ENCODE measurements at regions not wholly inside any gene's neighbourhood (a gene's known extent, or its start where the extent isn't known, plus 50 kb on each side); places are given as distances from the start of the nearest gene placed in this dataset.
"Not testable (repeated sequence)": the region's sequence is repeated elsewhere in the genome, so short reads cannot be mapped to it uniquely, and the experiment has no call there.

DNA sequence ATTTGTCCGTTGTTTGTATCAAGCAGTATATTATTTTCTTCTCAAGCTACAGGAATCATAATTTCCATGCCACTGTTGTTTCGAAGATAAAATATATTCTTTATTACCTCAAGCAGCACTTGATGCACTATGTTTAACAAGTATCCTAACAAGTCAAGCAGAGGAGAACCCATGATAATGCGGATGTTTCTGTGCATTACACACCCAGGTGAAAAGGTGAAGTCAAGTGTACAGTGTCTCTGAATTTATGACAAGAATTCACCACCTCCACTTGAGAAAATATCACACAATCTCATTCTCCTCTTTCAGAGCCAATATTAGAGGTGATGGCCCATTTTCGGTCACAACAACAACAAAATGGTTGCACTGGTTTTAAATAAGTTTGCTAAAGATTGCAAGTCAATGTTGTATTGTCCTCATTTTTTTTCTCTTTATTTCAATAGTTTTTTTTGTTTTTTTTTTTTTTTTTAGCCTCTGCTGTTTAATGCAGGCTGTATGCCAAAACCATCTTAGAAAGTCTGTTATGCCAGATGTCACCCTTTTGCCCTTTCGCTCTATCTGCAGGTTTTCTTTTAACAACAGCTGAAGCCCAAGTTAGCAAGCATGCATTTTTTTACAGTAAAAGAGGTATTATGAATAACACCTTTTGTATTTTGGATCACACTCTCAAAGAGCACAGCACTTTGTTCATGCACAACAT lies 568.7 kb upstream of the LRRN3 start:
- intact Hi-C loops (cut with micrococcal nuclease), result no loop called here
- Mint-ChIP-seq H3K4me1 (no peaks in the 10 kb centered on the region), H3K27me3 (peaks cover 3% of the 10 kb centered on the region), H3K9me3 (peaks cover 6% of the 10 kb centered on the region), H3K4me3 (no peak overlapping the region), H3K36me3 (ENCODE audit: low read depth) (no peaks in the 10 kb centered on the region), H3K27ac (no peak overlapping the region)
- DNase-seq, result no peak

- Mint-ChIP-seq H3K27me3 (peaks cover 1% of the 10 kb centered on the region), H3K27ac (no peak overlapping the region), H3K9me3 (peaks cover 3% of the 10 kb centered on the region), H3K4me3 (no peak overlapping the region), H3K36me3 (ENCODE audit: low read depth) (no peaks in the 10 kb centered on the region), H3K4me1 (no peaks in the 10 kb centered on the region)
- DNase-seq, result no peak
- intact Hi-C loops (cut with micrococcal nuclease), result no loop called here
Measured at GRCh38 chr7:110522761-110523200, 568.1 kb upstream of the LRRN3 start.

DNA sequence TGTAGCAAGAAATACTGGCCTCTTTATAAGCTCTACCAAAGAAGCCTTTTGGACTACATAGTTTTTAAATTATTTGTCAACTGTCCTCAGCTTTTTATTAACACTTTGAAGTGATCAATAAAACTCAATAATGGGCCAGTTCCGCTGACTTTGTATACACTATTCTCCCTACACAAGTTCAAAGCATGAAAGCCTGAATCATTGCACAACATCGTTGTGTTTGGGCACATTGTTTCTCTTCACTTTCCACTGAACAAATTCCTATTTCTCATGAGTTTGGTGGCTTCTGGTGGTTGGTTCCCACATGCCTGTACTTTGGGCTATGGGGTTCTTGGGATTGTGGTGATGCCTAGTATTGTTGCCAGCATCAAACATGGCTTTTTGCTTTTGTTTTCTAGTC lies 561.8 kb upstream of the LRRN3 start:
- H3K27me3 Mint-ChIP-seq, result peaks cover 1% of the 10 kb centered on the region
- H3K36me3 Mint-ChIP-seq (ENCODE audit: low read depth), result no peaks in the 10 kb centered on the region
- H3K4me1 Mint-ChIP-seq, result no peaks in the 10 kb centered on the region
- H3K27ac Mint-ChIP-seq, result no peak overlapping the region
- intact Hi-C loops (cut with micrococcal nuclease), result no loop called here
- DNase-seq, result no peak
- no peak overlapping the region for H3K4me3 Mint-ChIP-seq
- H3K9me3 Mint-ChIP-seq, result peaks cover 5% of the 10 kb centered on the region

GRCh38 chr7:110531186-110531585 lies 559.7 kb upstream of the LRRN3 start:
- H3K27me3 Mint-ChIP-seq, result no peaks in the 10 kb centered on the region
- no peaks in the 10 kb centered on the region for H3K4me1 Mint-ChIP-seq
- peaks cover 6% of the 10 kb centered on the region for H3K9me3 Mint-ChIP-seq
- no peak for DNase-seq
- no peak overlapping the region for H3K27ac Mint-ChIP-seq
- no peaks in the 10 kb centered on the region for H3K36me3 Mint-ChIP-seq (ENCODE audit: low read depth)
- no peak overlapping the region for H3K4me3 Mint-ChIP-seq
- intact Hi-C loops (cut with micrococcal nuclease), result no loop called here

DNA sequence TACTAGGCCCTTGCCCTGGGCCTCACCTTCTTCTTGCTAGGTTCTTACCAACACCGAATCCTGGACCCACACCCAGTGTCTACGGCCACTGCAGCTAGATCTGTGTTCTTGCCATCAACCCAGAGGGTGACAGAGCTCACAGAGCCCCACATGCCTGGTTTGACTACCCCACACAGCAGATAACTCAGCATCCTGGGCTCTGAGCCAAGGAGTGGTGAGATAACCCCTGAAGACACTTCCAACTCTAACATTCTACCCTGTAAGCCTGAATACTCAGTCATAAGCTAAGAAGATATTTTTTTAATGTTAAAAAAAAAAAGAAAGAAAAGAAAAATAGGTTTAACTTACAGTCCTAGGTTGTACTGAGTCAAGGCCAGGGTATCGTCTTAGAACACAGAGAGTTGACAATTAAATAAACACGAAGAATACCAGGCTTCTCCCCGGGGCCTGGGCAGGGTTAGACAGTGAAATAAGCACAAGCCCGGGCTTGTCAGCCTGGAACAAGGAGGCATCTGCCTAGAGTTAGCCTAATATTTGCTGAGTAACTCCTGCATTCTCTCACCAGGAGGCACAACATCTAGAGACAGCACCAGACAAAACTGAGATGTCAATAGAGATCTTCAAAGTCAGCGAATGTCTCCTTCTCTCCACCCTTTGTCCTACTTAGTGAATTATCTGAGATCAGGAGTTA lies 556.5 kb upstream of the LRRN3 start:
- intact Hi-C loops (cut with micrococcal nuclease), result no loop called here
- H3K36me3 Mint-ChIP-seq (ENCODE audit: low read depth), result no peaks in the 10 kb centered on the region
- H3K9me3 Mint-ChIP-seq, result peaks cover 6% of the 10 kb centered on the region
- DNase-seq, result no peak
- H3K4me3 Mint-ChIP-seq, result no peak overlapping the region
- no peak overlapping the region for H3K27ac Mint-ChIP-seq
- no peaks in the 10 kb centered on the region for H3K4me1 Mint-ChIP-seq
- no peaks in the 10 kb centered on the region for H3K27me3 Mint-ChIP-seq

DNA sequence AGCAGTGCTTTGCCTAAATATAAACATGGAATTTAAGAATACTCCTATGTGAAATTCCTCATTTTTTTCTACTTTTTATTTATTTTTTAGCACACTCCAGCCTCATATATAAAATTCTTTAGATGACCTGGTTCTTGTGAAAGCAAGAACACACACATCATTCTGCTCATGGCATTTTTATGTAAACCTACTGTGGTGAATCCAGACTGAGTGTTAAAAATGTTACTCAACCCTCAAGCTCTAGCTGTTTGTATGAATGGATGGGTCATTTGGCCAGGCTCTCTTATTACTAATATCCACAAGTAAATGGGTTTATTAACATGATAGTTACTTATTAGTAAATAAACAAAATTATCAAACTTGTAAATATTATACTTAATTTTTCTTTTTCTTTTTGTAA lies 551.7 kb upstream of the LRRN3 start:
- intact Hi-C loops (cut with micrococcal nuclease), result no loop called here
- Mint-ChIP-seq H3K27me3 (no peaks in the 10 kb centered on the region), H3K9me3 (peaks cover under 1% of the 10 kb centered on the region), H3K27ac (no peak overlapping the region), H3K4me1 (no peaks in the 10 kb centered on the region), H3K36me3 (ENCODE audit: low read depth) (no peaks in the 10 kb centered on the region), H3K4me3 (no peak overlapping the region)
- no peak for DNase-seq

DNA sequence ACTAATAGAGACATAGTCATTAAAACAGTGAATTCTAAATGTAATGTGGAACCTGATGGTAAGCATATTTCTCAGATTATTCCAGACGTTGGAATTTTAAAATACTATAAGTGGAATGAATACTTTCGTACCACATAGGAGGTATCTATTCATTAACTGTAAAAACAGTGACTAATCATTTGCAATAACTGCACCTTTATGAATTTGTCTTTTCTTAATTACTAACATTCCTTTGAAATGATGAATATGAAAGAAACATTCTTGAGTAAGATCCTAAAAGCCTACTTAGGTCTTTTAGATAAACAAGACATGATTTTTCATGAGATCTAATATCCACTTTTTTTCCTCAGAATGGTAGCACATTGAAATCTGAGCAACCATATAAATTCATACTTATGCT lies 549.0 kb upstream of the LRRN3 start:
- H3K4me1 Mint-ChIP-seq, result no peaks in the 10 kb centered on the region
- no peak overlapping the region for H3K27ac Mint-ChIP-seq
- no peak for DNase-seq
- H3K9me3 Mint-ChIP-seq, result no peaks in the 10 kb centered on the region
- no peaks in the 10 kb centered on the region for H3K36me3 Mint-ChIP-seq (ENCODE audit: low read depth)
- intact Hi-C loops (cut with micrococcal nuclease), result no loop called here
- peaks cover 3% of the 10 kb centered on the region for H3K27me3 Mint-ChIP-seq
- H3K4me3 Mint-ChIP-seq, result no peak overlapping the region

- Mint-ChIP-seq H3K4me1 (no peaks in the 10 kb centered on the region), H3K4me3 (no peak overlapping the region), H3K9me3 (no peaks in the 10 kb centered on the region), H3K36me3 (ENCODE audit: low read depth) (no peaks in the 10 kb centered on the region), H3K27ac (no peak overlapping the region), H3K27me3 (peaks cover 5% of the 10 kb centered on the region)
- DNase-seq, result no peak
- intact Hi-C loops (cut with micrococcal nuclease), result no loop called here
Measured at GRCh38 chr7:110544194-110544593, 546.7 kb upstream of the LRRN3 start.

- H3K4me1 Mint-ChIP-seq, result no peaks in the 10 kb centered on the region
- intact Hi-C loops (cut with micrococcal nuclease), result no loop called here
- H3K27ac Mint-ChIP-seq, result no peak overlapping the region
- H3K4me3 Mint-ChIP-seq, result no peak overlapping the region
- no peak for DNase-seq
- H3K36me3 Mint-ChIP-seq (ENCODE audit: low read depth), result no peaks in the 10 kb centered on the region
- H3K27me3 Mint-ChIP-seq, result peaks cover 5% of the 10 kb centered on the region
- peaks cover 14% of the 10 kb centered on the region for H3K9me3 Mint-ChIP-seq
Measured at GRCh38 chr7:110548372-110548771, 542.6 kb upstream of the LRRN3 start.

- Mint-ChIP-seq H3K4me3 (no peak overlapping the region), H3K27me3 (no peaks in the 10 kb centered on the region), H3K9me3 (peaks cover 4% of the 10 kb centered on the region), H3K36me3 (ENCODE audit: low read depth) (no peaks in the 10 kb centered on the region), H3K4me1 (no peaks in the 10 kb centered on the region), H3K27ac (no peak overlapping the region)
- no peak for DNase-seq
- intact Hi-C loops (cut with micrococcal nuclease), result no loop called here
Measured at GRCh38 chr7:110557136-110557535, 533.8 kb upstream of the LRRN3 start.

DNA sequence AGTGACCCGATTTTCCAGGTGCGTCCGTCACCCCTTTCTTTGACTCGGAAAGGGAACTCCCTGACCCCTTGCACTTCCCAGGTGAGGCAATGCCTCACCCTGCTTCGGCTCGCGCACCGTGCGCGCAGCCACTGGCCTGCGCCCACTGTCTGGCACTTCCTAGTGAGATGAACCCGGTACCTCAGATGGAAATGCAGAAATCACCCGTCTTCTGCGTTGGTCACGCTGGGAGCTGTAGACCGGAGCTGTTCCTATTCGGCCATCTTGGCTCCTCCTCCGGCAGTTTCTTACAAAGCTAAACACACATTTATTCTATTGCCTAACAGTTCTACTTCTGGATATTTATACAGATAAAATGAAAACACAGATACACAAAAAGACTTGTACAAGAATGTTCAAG lies 527.6 kb upstream of the LRRN3 start:
- H3K27me3 Mint-ChIP-seq; H3K27ac Mint-ChIP-seq; H3K4me3 Mint-ChIP-seq; H3K9me3 Mint-ChIP-seq; H3K4me1 Mint-ChIP-seq; DNase-seq; H3K36me3 Mint-ChIP-seq (ENCODE audit: low read depth); intact Hi-C loops (cut with micrococcal nuclease): not testable (repeated sequence)

DNA sequence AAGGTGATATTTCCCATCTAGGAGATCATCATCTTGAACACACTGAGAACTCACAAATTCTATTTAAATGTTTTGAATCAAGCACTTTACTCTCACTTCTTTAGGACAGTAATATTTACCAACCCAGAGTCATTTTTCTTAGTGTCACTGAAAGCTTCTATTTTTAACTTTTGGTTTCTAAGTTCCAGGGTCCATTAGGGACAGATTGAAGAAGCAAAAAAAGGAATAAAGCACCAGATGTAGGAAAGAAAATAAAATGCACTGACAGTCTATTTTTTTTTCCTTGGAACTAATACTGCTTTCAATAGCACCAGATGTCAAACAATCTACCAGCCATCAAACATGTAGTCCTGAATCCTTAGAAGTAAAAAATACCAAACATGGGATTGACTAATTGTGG lies 526.7 kb upstream of the LRRN3 start:
- no peaks in the 10 kb centered on the region for H3K4me1 Mint-ChIP-seq
- DNase-seq, result no peak
- intact Hi-C loops (cut with micrococcal nuclease), result no loop called here
- H3K9me3 Mint-ChIP-seq, result peaks cover 7% of the 10 kb centered on the region
- H3K36me3 Mint-ChIP-seq (ENCODE audit: low read depth), result no peaks in the 10 kb centered on the region
- no peaks in the 10 kb centered on the region for H3K27me3 Mint-ChIP-seq
- no peak overlapping the region for H3K27ac Mint-ChIP-seq
- H3K4me3 Mint-ChIP-seq, result no peak overlapping the region

DNA sequence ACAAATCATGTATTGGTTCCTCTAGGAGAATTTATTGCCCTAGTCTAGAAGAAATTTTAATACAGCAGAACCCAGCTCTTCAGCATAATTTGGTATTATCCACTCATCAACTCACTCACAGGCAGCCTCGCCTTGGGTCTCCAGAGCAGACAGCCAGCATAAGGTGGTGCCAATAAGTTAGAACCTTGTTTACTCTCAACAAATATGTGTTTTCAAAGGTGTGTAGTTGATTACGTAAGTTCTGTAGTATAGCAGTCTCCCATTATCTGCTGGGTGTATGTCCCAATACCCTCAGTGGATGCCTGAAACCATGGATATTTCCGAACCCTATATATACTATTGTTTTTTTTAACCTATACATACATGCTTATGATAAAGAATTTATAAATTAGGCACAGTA lies 522.5 kb upstream of the LRRN3 start:
- DNase-seq, result no peak
- Mint-ChIP-seq H3K27me3 (peaks cover 2% of the 10 kb centered on the region), H3K4me3 (no peak overlapping the region), H3K9me3 (peaks cover 6% of the 10 kb centered on the region), H3K27ac (no peak overlapping the region), H3K36me3 (ENCODE audit: low read depth) (no peaks in the 10 kb centered on the region), H3K4me1 (no peaks in the 10 kb centered on the region)
- intact Hi-C loops (cut with micrococcal nuclease), result no loop called here

DNA sequence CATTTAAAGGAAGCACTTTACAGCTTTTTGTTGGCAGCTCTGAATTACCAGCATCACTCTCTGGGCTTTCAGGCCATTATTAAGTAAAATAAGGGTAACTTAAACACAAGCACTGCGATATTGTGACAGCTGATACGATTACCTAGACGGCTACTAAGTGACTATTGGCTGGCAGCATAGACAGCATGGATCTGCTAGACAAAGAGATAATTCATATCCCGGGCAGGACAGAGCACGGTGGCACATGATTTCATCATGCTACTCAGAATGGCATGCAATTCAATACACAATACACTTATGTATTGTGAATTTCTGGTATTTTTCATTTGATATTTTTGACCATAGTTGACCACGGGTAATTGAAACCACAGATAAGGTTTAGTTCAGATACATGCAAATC lies 522.0 kb upstream of the LRRN3 start:
- Mint-ChIP-seq H3K27ac (no peak overlapping the region), H3K4me1 (no peaks in the 10 kb centered on the region), H3K27me3 (peaks cover 3% of the 10 kb centered on the region), H3K9me3 (peaks cover 4% of the 10 kb centered on the region), H3K4me3 (no peak overlapping the region), H3K36me3 (ENCODE audit: low read depth) (no peaks in the 10 kb centered on the region)
- no peak for DNase-seq
- intact Hi-C loops (cut with micrococcal nuclease), result no loop called here

All from activated CD4-positive, alpha-beta T cell treated with anti-CD3 and anti-CD28 coated beads, Interleukin-2, amount 10 ng/mL, durations not matched to agents 24 days and 14 days (primary cell).